Endothelial cell of umbilical vein (primary cell): ENCODE measurements at regions not wholly inside any gene's neighbourhood (a gene's known extent, or its start where the extent isn't known, plus 50 kb on each side); places are given as distances from the start of the nearest gene placed in this dataset.

Experiments used
- BruUV-seq: library from RNA; stranded (reverse); fragments of 400-500 nt; replicated peaks from 2 replicates; lab custom pipeline; 2021; lab: Mats Ljungman, UMichigan
- CTCF ChIA-PET: fragments of 300-600, 350-600 bp; sonication (Branson Sonifier 250); formaldehyde crosslinking; loops from one replicate; lab custom pipeline; 2021; ENCODE audit warnings: antibody characterized with exemption, inconsistent platforms; lab: Charles Lee
- POLR2A ChIA-PET: fragments of 300-600, 350-600 bp; sonication (Branson Sonifier 250); formaldehyde crosslinking; loops from one replicate; lab custom pipeline; 2021; ENCODE audit warnings: antibody characterized with exemption, inconsistent platforms; lab: Charles Lee
- DNase-seq: peaks from one replicate; pipeline ENCODE4 v3.0.0-alpha.2; 2011; ENCODE audit warnings: low read depth, low spot score
- FAIRE-seq: peaks from 2 replicates; lab custom pipeline; 2011; peaks lifted over from hg19 to GRCh38; lab: Jason Lieb, UNC
- H2AFZ ChIP-seq: 2 replicates; pipeline ENCODE4 v1.6.0; 2012; ENCODE audit warnings: low read depth, low read length, control low read depth, inconsistent platforms
- H3K27ac ChIP-seq: 2 replicates; pipeline ENCODE4 v1.5.1; 2011; ENCODE audit warnings: low read depth, mild to moderate bottlenecking, control low read depth, low read length, moderate library complexity; ENCODE audit not compliant: insufficient read depth
- H3K27me3 ChIP-seq, 2 experiments: 2 replicates each; pipeline versions ENCODE4 v1.6.0 to v1.6.1; 2011; ENCODE audit warnings: low read length in 2 of 2, mixed read lengths in 1 of 2; ENCODE audit not compliant: control insufficient read depth in 2 of 2, insufficient read depth in 2 of 2
- H3K36me3 ChIP-seq, 2 experiments: 2 replicates in 1 of 2; 3 replicates in 1 of 2; pipeline ENCODE4 v1.5.1; 2011; ENCODE audit warnings: low read length in 2 of 2, mild to moderate bottlenecking in 1 of 2, moderate library complexity in 1 of 2; ENCODE audit not compliant: control insufficient read depth in 2 of 2, insufficient read depth in 2 of 2; ENCODE audit errors: extremely low read depth in 1 of 2
- H3K4me1 ChIP-seq: 3 replicates; pipeline ENCODE4 v1.5.1; 2011; ENCODE audit warnings: mild to moderate bottlenecking, low read length; ENCODE audit not compliant: control insufficient read depth, insufficient read depth; ENCODE audit errors: extremely low read depth
- H3K4me2 ChIP-seq: 2 replicates; pipeline ENCODE4 v1.6.1; 2011; ENCODE audit warnings: low read length, control low read depth, mixed read lengths; ENCODE audit not compliant: insufficient read depth
- H3K4me3 ChIP-seq, 3 experiments: fragments of 200-600 bp in 1 of 3; sonication (generic), shearing (Covaris generic) in 1 of 3; replicated peaks in 1 of 3; 2 replicates each; pipeline ENCODE4 v1.5.1; 2011 to 2016; ENCODE audit warnings: control low read depth in 3 of 3, low read length in 3 of 3, mild to moderate bottlenecking in 2 of 3, inconsistent platforms in 1 of 3, low read depth in 1 of 3, moderate library complexity in 1 of 3; ENCODE audit not compliant: insufficient read depth in 1 of 3
- H3K79me2 ChIP-seq: 2 replicates; pipeline ENCODE4 v1.6.0; 2012; ENCODE audit warnings: low read length, inconsistent platforms; ENCODE audit not compliant: control insufficient read depth, insufficient read depth
- H3K9ac ChIP-seq: replicated peaks from 2 replicates; pipeline ENCODE3; 2011; ENCODE audit warnings: low read length, control low read depth; ENCODE audit not compliant: insufficient read depth; ENCODE audit errors: extremely low read depth
- H3K9me1 ChIP-seq: replicated peaks from 3 replicates; pipeline ENCODE4 v1.6.0; 2011; ENCODE audit warnings: mild to moderate bottlenecking, low read length; ENCODE audit not compliant: control insufficient read depth, insufficient read depth; ENCODE audit errors: extremely low read depth
- H3K9me3 ChIP-seq: replicated peaks from 2 replicates; pipeline ENCODE4 v1.5.1; 2012; ENCODE audit warnings: low read length, inconsistent platforms; ENCODE audit not compliant: control insufficient read depth, insufficient read depth
- H4K20me1 ChIP-seq: replicated peaks from 2 replicates; pipeline ENCODE3; 2011; ENCODE audit warnings: mild to moderate bottlenecking, low read length; ENCODE audit not compliant: control insufficient read depth, insufficient read depth; ENCODE audit errors: extremely low read depth
- EZH2 ChIP-seq: IDR thresholded peaks from 2 replicates; pipeline ENCODE4 v1.6.1; 2012; ENCODE audit warnings: borderline replicate concordance, low read depth, mild to moderate bottlenecking, moderate library complexity, low read length, inconsistent platforms; ENCODE audit not compliant: severe bottlenecking
- FOS ChIP-seq: IDR thresholded peaks from 2 replicates; pipeline ENCODE4 v1.6.1; 2011; ENCODE audit warnings: mild to moderate bottlenecking, low read length, moderate library complexity, borderline replicate concordance; ENCODE audit not compliant: insufficient read depth
- GATA2 ChIP-seq: IDR thresholded peaks from 2 replicates; pipeline ENCODE4 v1.7.0; 2011; ENCODE audit warnings: low read depth, mild to moderate bottlenecking, moderate library complexity, mixed read lengths, low read length; ENCODE audit not compliant: insufficient read length, insufficient read depth
- JUN ChIP-seq: IDR thresholded peaks from 2 replicates; pipeline ENCODE4 v1.6.1; 2011; ENCODE audit warnings: borderline replicate concordance, low read depth; ENCODE audit not compliant: insufficient read length, insufficient read depth
- MAX ChIP-seq: IDR thresholded peaks from 2 replicates; pipeline ENCODE4 v1.6.1; 2011; ENCODE audit not compliant: insufficient read depth, insufficient read length
- MYC ChIP-seq: IDR thresholded peaks from one replicate; pipeline ENCODE4 v1.6.1; 2011; ENCODE audit warnings: mild to moderate bottlenecking, low read depth, low read length
- POLR2A ChIP-seq: IDR thresholded peaks from 2 replicates; pipeline ENCODE4 v1.6.1; 2012; ENCODE audit warnings: low read depth, mild to moderate bottlenecking, control low read depth, low read length
- POLR2AphosphoS5 ChIP-seq: IDR thresholded peaks from 2 replicates; pipeline ENCODE4 v1.6.1; 2012; ENCODE audit warnings: low read depth, mild to moderate bottlenecking, control low read depth, low read length, moderate library complexity; ENCODE audit not compliant: insufficient read depth
- dilution Hi-C: fragments of 300-500 bp; cut with MboI; formaldehyde crosslinking; loops from one replicate; pipeline ENCODE4 v1.15.0; 2019; ENCODE audit warnings: low sequenced_read_pairs; ENCODE audit not compliant: extremely low pct_ligation_motif_present
- intact Hi-C: fragments of 100-400 bp; cut with micrococcal nuclease; formaldehyde crosslinking; loops from one replicate; pipeline ENCODE4 v1.10.0; 2022
- TF ChIP-seq, protein P1 (sequence below), 2 donors: IDR thresholded peaks; 1 replicate in 1 of 2; 2 replicates in 1 of 2; pipeline ENCODE4 v1.5.1; 2011; ENCODE audit warnings: low read length in 2 of 2, mild to moderate bottlenecking in 2 of 2, moderate library complexity in 2 of 2, control low read depth in 1 of 2, inconsistent platforms in 1 of 2, low read depth in 1 of 2; ENCODE audit not compliant: insufficient read depth in 1 of 2; ENCODE audit errors: extremely low read depth in 1 of 2

- Histone ChIP-seq H3K27me3 (no peaks in the 10 kb centered on the region), H3K9ac (no peak overlapping the region), H3K9me3 (peaks cover 2% of the 10 kb centered on the region), H3K4me3 (no peak overlapping the region), H3K79me2 (no peaks in the 10 kb centered on the region), H4K20me1 (no peaks in the 10 kb centered on the region), H2AFZ (no peak overlapping the region), H3K9me1 (no peaks in the 10 kb centered on the region), H3K4me1 (no peaks in the 10 kb centered on the region), H3K27ac (no peak overlapping the region), H3K36me3 (no peaks in the 10 kb centered on the region), H3K4me2 (no peak overlapping the region)
- TF ChIP-seq, protein P1, sequence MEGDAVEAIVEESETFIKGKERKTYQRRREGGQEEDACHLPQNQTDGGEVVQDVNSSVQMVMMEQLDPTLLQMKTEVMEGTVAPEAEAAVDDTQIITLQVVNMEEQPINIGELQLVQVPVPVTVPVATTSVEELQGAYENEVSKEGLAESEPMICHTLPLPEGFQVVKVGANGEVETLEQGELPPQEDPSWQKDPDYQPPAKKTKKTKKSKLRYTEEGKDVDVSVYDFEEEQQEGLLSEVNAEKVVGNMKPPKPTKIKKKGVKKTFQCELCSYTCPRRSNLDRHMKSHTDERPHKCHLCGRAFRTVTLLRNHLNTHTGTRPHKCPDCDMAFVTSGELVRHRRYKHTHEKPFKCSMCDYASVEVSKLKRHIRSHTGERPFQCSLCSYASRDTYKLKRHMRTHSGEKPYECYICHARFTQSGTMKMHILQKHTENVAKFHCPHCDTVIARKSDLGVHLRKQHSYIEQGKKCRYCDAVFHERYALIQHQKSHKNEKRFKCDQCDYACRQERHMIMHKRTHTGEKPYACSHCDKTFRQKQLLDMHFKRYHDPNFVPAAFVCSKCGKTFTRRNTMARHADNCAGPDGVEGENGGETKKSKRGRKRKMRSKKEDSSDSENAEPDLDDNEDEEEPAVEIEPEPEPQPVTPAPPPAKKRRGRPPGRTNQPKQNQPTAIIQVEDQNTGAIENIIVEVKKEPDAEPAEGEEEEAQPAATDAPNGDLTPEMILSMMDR (IDR thresholded peaks at IDR 0.05; ENCODE audit: extremely low read depth in 1 of 2, insufficient read depth in 1 of 2, low read depth in 1 of 2, low read length in 2 of 2) = no peak
- TF ChIP-seq JUN (no peak), FOS (no peak), POLR2A (no peak), MYC (no peak), GATA2 (no peak), POLR2AphosphoS5 (no peak), EZH2 (no peak), MAX (no peak)
- no TSS peak for BruUV-seq
- FAIRE-seq (no peak), DNase-seq (no peak)
- POLR2A ChIA-PET = no interaction called here
- CTCF ChIA-PET = no interaction called here
- intact Hi-C loops = no loop called here
- dilution Hi-C loops = no loop called here
Measured at GRCh38 chr5:87945286-87945650, 323.4 kb downstream of the TMEM161B start.
